Ishikawa (cell line): ENCODE measurements at regions not wholly inside any gene's neighbourhood (a gene's known extent, or its start where the extent isn't known, plus 50 kb on each side); places are given as distances from the start of the nearest gene placed in this dataset.

Experiments used
- CEBPB ChIP-seq: IDR thresholded peaks from 2 replicates; pipeline ENCODE4 v1.6.1; 2012
- CREB1 ChIP-seq: IDR thresholded peaks from 2 replicates; pipeline ENCODE4 v1.6.1; 2012; ENCODE audit warnings: low read depth
- EGR1 ChIP-seq: IDR thresholded peaks from 2 replicates; pipeline ENCODE4 v1.6.1; 2012
- EP300 ChIP-seq: IDR thresholded peaks from 2 replicates; pipeline ENCODE4 v1.6.1; 2012; ENCODE audit warnings: borderline replicate concordance
- FOXM1 ChIP-seq: IDR thresholded peaks from 2 replicates; pipeline ENCODE4 v1.6.1; 2012; ENCODE audit warnings: low read depth, borderline replicate concordance
- NFIC ChIP-seq: IDR thresholded peaks from 2 replicates; pipeline ENCODE4 v1.6.1; 2012
- RAD21 ChIP-seq: IDR thresholded peaks from 2 replicates; pipeline ENCODE4 v1.6.1; 2012; ENCODE audit warnings: low read depth
- TAF1 ChIP-seq: IDR thresholded peaks from 2 replicates; pipeline ENCODE4 v1.6.1; 2012; ENCODE audit warnings: low read depth, mild to moderate bottlenecking
- TCF12 ChIP-seq: IDR thresholded peaks from 2 replicates; pipeline ENCODE4 v1.6.1; 2012; ENCODE audit warnings: low read depth
- TEAD4 ChIP-seq: IDR thresholded peaks from 2 replicates; pipeline ENCODE4 v1.6.1; 2012
- YY1 ChIP-seq: IDR thresholded peaks from 2 replicates; pipeline ENCODE4 v1.6.1; 2012; ENCODE audit warnings: low read depth
- ZBTB7A ChIP-seq: IDR thresholded peaks from 2 replicates; pipeline ENCODE4 v1.6.1; 2012; ENCODE audit warnings: low read depth
- TF ChIP-seq, protein P1 (sequence below): IDR thresholded peaks from 2 replicates; pipeline ENCODE4 v1.6.1; 2012
- TF ChIP-seq, protein P2 (sequence below): IDR thresholded peaks from 2 replicates; pipeline ENCODE4 v1.6.1; 2012; ENCODE audit warnings: low read depth, mild to moderate bottlenecking
- TF ChIP-seq, protein P3 (sequence below): IDR thresholded peaks from 2 replicates; pipeline ENCODE4 v1.6.1; 2012

DNA sequence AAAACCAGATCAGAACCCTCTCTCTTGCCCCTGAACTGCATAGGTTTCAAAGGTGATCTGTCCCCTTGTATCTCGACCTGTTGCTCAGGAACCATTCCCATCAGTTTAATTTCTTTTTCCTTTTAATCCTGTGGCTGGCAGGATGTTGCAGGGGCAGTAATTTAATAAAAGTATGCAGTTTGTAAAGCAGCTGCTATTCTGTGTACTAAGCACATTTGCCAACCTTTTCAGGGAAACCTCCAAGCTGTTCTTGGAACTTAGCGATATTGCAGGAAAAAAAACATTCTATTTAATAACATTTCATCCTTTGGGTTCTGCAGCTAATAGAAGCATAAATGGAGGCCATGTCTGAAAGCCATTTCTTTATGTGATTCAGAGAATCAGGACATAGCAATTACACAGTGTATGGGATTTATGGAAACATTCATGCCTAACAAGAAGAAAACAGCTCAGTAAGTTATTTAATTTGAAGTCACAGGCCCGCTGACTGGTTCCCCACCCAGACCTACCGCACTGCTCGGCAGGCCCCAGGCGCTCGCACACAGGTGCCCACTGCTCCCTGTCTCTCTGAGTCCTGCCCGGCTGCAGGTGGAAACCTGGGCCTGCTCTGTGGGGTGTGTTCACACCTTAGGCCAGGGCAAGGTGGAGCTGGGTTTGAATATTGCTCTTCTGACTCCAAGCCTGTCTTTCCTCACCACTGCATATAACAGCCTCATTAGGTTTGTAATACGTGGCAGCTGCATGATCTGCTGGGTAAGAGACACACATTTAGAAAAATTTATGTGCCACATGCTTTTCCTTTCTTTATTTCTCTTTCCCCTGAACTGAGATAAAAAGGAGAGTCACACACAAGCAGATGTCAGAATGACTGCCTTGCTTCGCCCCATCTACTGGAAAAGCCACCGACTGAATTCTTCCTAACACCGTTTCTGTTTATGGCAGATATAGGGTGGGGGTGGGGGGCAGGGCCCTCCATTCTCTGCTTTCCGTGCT is 119.7 kb downstream of the SLC25A47 start:
- no peak for TF ChIP-seq NFIC
- no peak for TF ChIP-seq CEBPB
- no peak for TF ChIP-seq TAF1
- TF ChIP-seq, protein P1, sequence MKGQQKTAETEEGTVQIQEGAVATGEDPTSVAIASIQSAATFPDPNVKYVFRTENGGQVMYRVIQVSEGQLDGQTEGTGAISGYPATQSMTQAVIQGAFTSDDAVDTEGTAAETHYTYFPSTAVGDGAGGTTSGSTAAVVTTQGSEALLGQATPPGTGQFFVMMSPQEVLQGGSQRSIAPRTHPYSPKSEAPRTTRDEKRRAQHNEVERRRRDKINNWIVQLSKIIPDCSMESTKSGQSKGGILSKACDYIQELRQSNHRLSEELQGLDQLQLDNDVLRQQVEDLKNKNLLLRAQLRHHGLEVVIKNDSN: no peak
- TF ChIP-seq, protein P2, sequence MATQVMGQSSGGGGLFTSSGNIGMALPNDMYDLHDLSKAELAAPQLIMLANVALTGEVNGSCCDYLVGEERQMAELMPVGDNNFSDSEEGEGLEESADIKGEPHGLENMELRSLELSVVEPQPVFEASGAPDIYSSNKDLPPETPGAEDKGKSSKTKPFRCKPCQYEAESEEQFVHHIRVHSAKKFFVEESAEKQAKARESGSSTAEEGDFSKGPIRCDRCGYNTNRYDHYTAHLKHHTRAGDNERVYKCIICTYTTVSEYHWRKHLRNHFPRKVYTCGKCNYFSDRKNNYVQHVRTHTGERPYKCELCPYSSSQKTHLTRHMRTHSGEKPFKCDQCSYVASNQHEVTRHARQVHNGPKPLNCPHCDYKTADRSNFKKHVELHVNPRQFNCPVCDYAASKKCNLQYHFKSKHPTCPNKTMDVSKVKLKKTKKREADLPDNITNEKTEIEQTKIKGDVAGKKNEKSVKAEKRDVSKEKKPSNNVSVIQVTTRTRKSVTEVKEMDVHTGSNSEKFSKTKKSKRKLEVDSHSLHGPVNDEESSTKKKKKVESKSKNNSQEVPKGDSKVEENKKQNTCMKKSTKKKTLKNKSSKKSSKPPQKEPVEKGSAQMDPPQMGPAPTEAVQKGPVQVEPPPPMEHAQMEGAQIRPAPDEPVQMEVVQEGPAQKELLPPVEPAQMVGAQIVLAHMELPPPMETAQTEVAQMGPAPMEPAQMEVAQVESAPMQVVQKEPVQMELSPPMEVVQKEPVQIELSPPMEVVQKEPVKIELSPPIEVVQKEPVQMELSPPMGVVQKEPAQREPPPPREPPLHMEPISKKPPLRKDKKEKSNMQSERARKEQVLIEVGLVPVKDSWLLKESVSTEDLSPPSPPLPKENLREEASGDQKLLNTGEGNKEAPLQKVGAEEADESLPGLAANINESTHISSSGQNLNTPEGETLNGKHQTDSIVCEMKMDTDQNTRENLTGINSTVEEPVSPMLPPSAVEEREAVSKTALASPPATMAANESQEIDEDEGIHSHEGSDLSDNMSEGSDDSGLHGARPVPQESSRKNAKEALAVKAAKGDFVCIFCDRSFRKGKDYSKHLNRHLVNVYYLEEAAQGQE: no peak

DNA sequence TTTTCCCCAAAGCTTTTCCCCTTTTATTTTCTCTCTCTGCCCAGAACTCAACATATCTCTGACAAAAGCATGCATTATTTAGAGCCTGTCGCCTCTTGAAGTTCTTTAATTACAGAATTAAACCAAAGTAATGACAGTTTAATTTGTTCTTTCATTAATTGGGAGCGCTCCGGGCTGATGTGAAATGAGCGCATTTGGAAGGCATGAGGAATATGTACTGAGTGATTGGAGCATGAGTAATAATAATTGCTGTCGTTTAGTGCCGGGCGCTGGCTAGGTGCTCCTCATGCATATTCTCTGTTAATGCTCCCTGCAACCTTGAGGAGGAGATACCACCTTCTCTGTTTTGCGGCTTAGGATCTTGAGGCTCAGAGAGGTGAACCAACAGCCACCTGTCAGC is 120.5 kb downstream of the SLC25A47 start:
- TF ChIP-seq CREB1 (no peak), NFIC (no peak), TAF1 (no peak), RAD21 (no peak), ZBTB7A (no peak), CEBPB (no peak), EGR1 (no peak), FOXM1 (no peak), TCF12 (no peak), YY1 (no peak), EP300 (no peak), TEAD4 (no peak)
- TF ChIP-seq, protein P1: no peak
- TF ChIP-seq, protein P2: no peak
- TF ChIP-seq, protein P3, sequence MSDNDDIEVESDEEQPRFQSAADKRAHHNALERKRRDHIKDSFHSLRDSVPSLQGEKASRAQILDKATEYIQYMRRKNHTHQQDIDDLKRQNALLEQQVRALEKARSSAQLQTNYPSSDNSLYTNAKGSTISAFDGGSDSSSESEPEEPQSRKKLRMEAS: no peak

DNA sequence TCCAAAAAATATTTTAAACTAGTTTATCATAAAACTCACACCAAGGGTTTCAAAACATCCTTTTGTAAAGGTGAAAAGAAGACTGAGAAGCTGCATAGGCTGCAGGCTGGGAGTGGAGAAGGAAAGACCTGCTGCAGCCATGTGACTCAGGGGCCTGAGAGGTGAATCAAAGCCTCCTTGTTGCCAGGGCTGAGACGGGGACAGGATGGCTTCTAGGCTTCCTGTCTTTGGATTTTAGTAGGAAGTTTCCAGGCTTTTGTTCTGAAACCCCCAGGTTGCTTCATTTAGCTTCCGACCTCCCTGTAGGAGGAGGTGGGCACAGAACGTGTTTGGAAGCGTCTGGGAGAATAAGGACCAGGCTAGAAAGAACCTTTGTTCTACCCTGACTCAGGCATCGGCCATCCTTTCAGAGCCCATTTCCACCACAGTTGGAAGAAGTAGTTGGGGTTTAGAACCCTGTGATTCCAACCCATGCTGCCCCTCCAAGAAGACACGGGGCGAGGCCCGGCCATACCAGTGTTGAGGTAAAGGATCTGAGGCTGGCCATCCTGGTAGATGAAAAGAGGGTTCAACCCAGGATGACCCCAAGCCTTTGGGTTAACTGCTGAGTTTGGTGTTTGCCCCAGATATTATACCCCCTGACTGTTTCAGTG is 122.4 kb downstream of the SLC25A47 start:
- TF ChIP-seq EGR1: no peak
- TF ChIP-seq, protein P3: no peak
- no peak for TF ChIP-seq CREB1

DNA sequence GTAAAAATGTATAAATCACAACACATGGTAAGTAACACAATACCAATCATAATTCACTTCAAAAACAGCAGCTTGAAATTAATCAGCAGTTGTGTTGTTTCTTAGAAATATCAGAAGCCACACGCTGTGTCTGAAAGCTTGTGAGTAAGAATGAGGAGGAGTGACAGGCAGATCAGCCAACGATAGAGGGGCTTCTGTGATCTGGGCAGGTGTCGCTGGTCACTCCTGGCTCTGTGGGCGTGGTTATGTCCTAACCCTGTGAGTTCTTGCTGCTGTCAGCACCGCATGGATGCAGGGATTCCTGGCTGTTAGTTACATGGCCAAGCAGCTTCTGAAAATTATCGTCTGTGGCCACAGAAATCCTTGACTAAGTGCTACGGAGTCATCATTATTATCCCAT is 123.4 kb downstream of the SLC25A47 start:
- no peak for TF ChIP-seq RAD21
- TF ChIP-seq, protein P2: no peak

DNA sequence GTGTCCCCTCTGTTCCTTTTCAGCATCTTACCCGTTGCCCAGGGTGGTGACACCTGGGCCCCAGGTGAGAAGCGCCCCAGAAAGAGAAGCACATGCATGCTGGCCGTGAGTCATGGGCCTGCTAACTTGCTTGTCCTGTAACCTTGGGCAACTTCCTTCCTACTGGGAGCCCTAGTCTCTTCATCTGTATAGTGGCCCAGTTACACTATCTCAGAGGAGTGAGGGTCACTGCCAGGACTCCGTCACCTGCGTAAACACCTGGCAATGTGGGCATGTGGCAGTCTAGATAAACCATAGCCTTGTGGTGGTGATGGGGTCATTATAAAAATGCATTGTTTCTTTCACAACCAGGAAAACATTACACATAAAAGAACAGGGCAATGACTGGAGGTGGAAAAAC is 125.2 kb downstream of the SLC25A47 start:
- TF ChIP-seq CEBPB: no peak
- no peak for TF ChIP-seq TAF1
- TF ChIP-seq RAD21: no peak
- no peak for TF ChIP-seq NFIC
- no peak for TF ChIP-seq ZBTB7A
- TF ChIP-seq, protein P3: no peak
- TF ChIP-seq, protein P1: no peak
- no peak for TF ChIP-seq TCF12
- TF ChIP-seq FOXM1: no peak
- no peak for TF ChIP-seq TEAD4
- no peak for TF ChIP-seq CREB1
- no peak for TF ChIP-seq EP300
